Endothelial cell of umbilical vein (primary cell): ENCODE measurements at regions not wholly inside any gene's neighbourhood (a gene's known extent, or its start where the extent isn't known, plus 50 kb on each side); places are given as distances from the start of the nearest gene placed in this dataset.

ENCODE experiments used
- BruUV-seq: library from RNA; stranded (reverse); fragments of 400-500 nt; replicated peaks from 2 replicates; lab custom pipeline; 2021; lab: Mats Ljungman, UMichigan
- CTCF ChIA-PET: fragments of 300-600, 350-600 bp; sonication (Branson Sonifier 250); formaldehyde crosslinking; loops from one replicate; lab custom pipeline; 2021; ENCODE audit warnings: antibody characterized with exemption, inconsistent platforms; lab: Charles Lee
- POLR2A ChIA-PET: fragments of 300-600, 350-600 bp; sonication (Branson Sonifier 250); formaldehyde crosslinking; loops from one replicate; lab custom pipeline; 2021; ENCODE audit warnings: antibody characterized with exemption, inconsistent platforms; lab: Charles Lee
- DNase-seq: peaks from one replicate; pipeline ENCODE4 v3.0.0-alpha.2; 2011; ENCODE audit warnings: low read depth, low spot score
- FAIRE-seq: peaks from 2 replicates; lab custom pipeline; 2011; peaks lifted over from hg19 to GRCh38; lab: Jason Lieb, UNC
- H2AFZ ChIP-seq: 2 replicates; pipeline ENCODE4 v1.6.0; 2012; ENCODE audit warnings: low read depth, low read length, control low read depth, inconsistent platforms
- H3K27ac ChIP-seq: 2 replicates; pipeline ENCODE4 v1.5.1; 2011; ENCODE audit warnings: low read depth, mild to moderate bottlenecking, control low read depth, low read length, moderate library complexity; ENCODE audit not compliant: insufficient read depth
- H3K27me3 ChIP-seq, 2 experiments: 2 replicates each; pipeline versions ENCODE4 v1.6.0 to v1.6.1; 2011; ENCODE audit warnings: low read length in 2 of 2, mixed read lengths in 1 of 2; ENCODE audit not compliant: control insufficient read depth in 2 of 2, insufficient read depth in 2 of 2
- H3K36me3 ChIP-seq, 2 experiments: 2 replicates in 1 of 2; 3 replicates in 1 of 2; pipeline ENCODE4 v1.5.1; 2011; ENCODE audit warnings: low read length in 2 of 2, mild to moderate bottlenecking in 1 of 2, moderate library complexity in 1 of 2; ENCODE audit not compliant: control insufficient read depth in 2 of 2, insufficient read depth in 2 of 2; ENCODE audit errors: extremely low read depth in 1 of 2
- H3K4me1 ChIP-seq: 3 replicates; pipeline ENCODE4 v1.5.1; 2011; ENCODE audit warnings: mild to moderate bottlenecking, low read length; ENCODE audit not compliant: control insufficient read depth, insufficient read depth; ENCODE audit errors: extremely low read depth
- H3K4me2 ChIP-seq: 2 replicates; pipeline ENCODE4 v1.6.1; 2011; ENCODE audit warnings: low read length, control low read depth, mixed read lengths; ENCODE audit not compliant: insufficient read depth
- H3K4me3 ChIP-seq, 3 experiments: fragments of 200-600 bp in 1 of 3; sonication (generic), shearing (Covaris generic) in 1 of 3; replicated peaks in 1 of 3; 2 replicates each; pipeline ENCODE4 v1.5.1; 2011 to 2016; ENCODE audit warnings: control low read depth in 3 of 3, low read length in 3 of 3, mild to moderate bottlenecking in 2 of 3, inconsistent platforms in 1 of 3, low read depth in 1 of 3, moderate library complexity in 1 of 3; ENCODE audit not compliant: insufficient read depth in 1 of 3
- H3K79me2 ChIP-seq: 2 replicates; pipeline ENCODE4 v1.6.0; 2012; ENCODE audit warnings: low read length, inconsistent platforms; ENCODE audit not compliant: control insufficient read depth, insufficient read depth
- H3K9ac ChIP-seq: replicated peaks from 2 replicates; pipeline ENCODE3; 2011; ENCODE audit warnings: low read length, control low read depth; ENCODE audit not compliant: insufficient read depth; ENCODE audit errors: extremely low read depth
- H3K9me1 ChIP-seq: replicated peaks from 3 replicates; pipeline ENCODE4 v1.6.0; 2011; ENCODE audit warnings: mild to moderate bottlenecking, low read length; ENCODE audit not compliant: control insufficient read depth, insufficient read depth; ENCODE audit errors: extremely low read depth
- H3K9me3 ChIP-seq: replicated peaks from 2 replicates; pipeline ENCODE4 v1.5.1; 2012; ENCODE audit warnings: low read length, inconsistent platforms; ENCODE audit not compliant: control insufficient read depth, insufficient read depth
- H4K20me1 ChIP-seq: replicated peaks from 2 replicates; pipeline ENCODE3; 2011; ENCODE audit warnings: mild to moderate bottlenecking, low read length; ENCODE audit not compliant: control insufficient read depth, insufficient read depth; ENCODE audit errors: extremely low read depth
- CTCF ChIP-seq, 2 donors: IDR thresholded peaks; 1 replicate in 1 of 2; 2 replicates in 1 of 2; pipeline ENCODE4 v1.5.1; 2011; ENCODE audit warnings: low read length in 2 of 2, mild to moderate bottlenecking in 2 of 2, moderate library complexity in 2 of 2, control low read depth in 1 of 2, inconsistent platforms in 1 of 2, low read depth in 1 of 2; ENCODE audit not compliant: insufficient read depth in 1 of 2; ENCODE audit errors: extremely low read depth in 1 of 2
- EZH2 ChIP-seq: IDR thresholded peaks from 2 replicates; pipeline ENCODE4 v1.6.1; 2012; ENCODE audit warnings: borderline replicate concordance, low read depth, mild to moderate bottlenecking, moderate library complexity, low read length, inconsistent platforms; ENCODE audit not compliant: severe bottlenecking
- FOS ChIP-seq: IDR thresholded peaks from 2 replicates; pipeline ENCODE4 v1.6.1; 2011; ENCODE audit warnings: mild to moderate bottlenecking, low read length, moderate library complexity, borderline replicate concordance; ENCODE audit not compliant: insufficient read depth
- GATA2 ChIP-seq: IDR thresholded peaks from 2 replicates; pipeline ENCODE4 v1.7.0; 2011; ENCODE audit warnings: low read depth, mild to moderate bottlenecking, moderate library complexity, mixed read lengths, low read length; ENCODE audit not compliant: insufficient read length, insufficient read depth
- JUN ChIP-seq: IDR thresholded peaks from 2 replicates; pipeline ENCODE4 v1.6.1; 2011; ENCODE audit warnings: borderline replicate concordance, low read depth; ENCODE audit not compliant: insufficient read length, insufficient read depth
- MAX ChIP-seq: IDR thresholded peaks from 2 replicates; pipeline ENCODE4 v1.6.1; 2011; ENCODE audit not compliant: insufficient read depth, insufficient read length
- MYC ChIP-seq: IDR thresholded peaks from one replicate; pipeline ENCODE4 v1.6.1; 2011; ENCODE audit warnings: mild to moderate bottlenecking, low read depth, low read length
- POLR2A ChIP-seq: IDR thresholded peaks from 2 replicates; pipeline ENCODE4 v1.6.1; 2012; ENCODE audit warnings: low read depth, mild to moderate bottlenecking, control low read depth, low read length
- POLR2AphosphoS5 ChIP-seq: IDR thresholded peaks from 2 replicates; pipeline ENCODE4 v1.6.1; 2012; ENCODE audit warnings: low read depth, mild to moderate bottlenecking, control low read depth, low read length, moderate library complexity; ENCODE audit not compliant: insufficient read depth
- dilution Hi-C: fragments of 300-500 bp; cut with MboI; formaldehyde crosslinking; loops from one replicate; pipeline ENCODE4 v1.15.0; 2019; ENCODE audit warnings: low sequenced_read_pairs; ENCODE audit not compliant: extremely low pct_ligation_motif_present
- intact Hi-C: fragments of 100-400 bp; cut with micrococcal nuclease; formaldehyde crosslinking; loops from one replicate; pipeline ENCODE4 v1.10.0; 2022

DNA sequence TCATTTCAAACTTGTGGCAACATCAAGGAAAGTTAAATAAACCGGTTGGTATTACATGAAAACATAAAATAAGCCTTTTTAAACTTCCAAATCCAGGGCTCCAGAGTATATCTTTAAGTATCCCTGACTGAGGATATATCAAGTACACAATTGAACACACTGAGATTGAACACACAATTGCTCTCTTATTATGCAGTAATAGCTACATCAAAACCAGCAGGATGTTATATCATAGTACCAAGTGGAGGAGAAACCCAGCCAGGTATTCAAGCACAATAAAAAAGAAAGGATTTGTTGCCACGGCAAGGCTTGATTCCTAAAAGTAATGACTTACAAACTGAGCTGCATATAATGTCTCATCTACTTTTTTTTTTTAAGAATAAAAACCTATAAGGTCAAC lies 605.8 kb downstream of the SPOCK3 start:
- no peaks in the 10 kb centered on the region for H4K20me1 ChIP-seq
- no peaks in the 10 kb centered on the region for H3K27me3 ChIP-seq
- DNase-seq (no peak), FAIRE-seq (no peak)
- ChIA-PET CTCF (no interaction called here), POLR2A (no interaction called here)
- no TSS peak for BruUV-seq
- H3K4me2 ChIP-seq, result no peak overlapping the region
- no peak overlapping the region for H3K4me3 ChIP-seq
- intact Hi-C loops (no loop called here), dilution Hi-C loops (no loop called here)
- H3K27ac ChIP-seq, result no peak overlapping the region
- no peaks in the 10 kb centered on the region for H3K4me1 ChIP-seq
- no peaks in the 10 kb centered on the region for H3K36me3 ChIP-seq
- H2AFZ ChIP-seq, result no peak overlapping the region
- no peaks in the 10 kb centered on the region for H3K79me2 ChIP-seq
- no peaks in the 10 kb centered on the region for H3K9me1 ChIP-seq
- no peak for TF ChIP-seq POLR2AphosphoS5
- no peak for TF ChIP-seq CTCF (IDR thresholded peaks at IDR 0.05; ENCODE audit: extremely low read depth in 1 of 2, insufficient read depth in 1 of 2, low read depth in 1 of 2, low read length in 2 of 2)
- TF ChIP-seq FOS, result no peak
- no peak for TF ChIP-seq JUN
- TF ChIP-seq MAX, result no peak
- no peak for TF ChIP-seq POLR2A
- no peak for TF ChIP-seq EZH2
- no peak for TF ChIP-seq MYC
- no peak for TF ChIP-seq GATA2
- no peak overlapping the region for H3K9ac ChIP-seq
- no peaks in the 10 kb centered on the region for H3K9me3 ChIP-seq
